ENCODE measurements at regions not wholly inside any gene's neighbourhood (a gene's known extent, or its start where the extent isn't known, plus 50 kb on each side); places are given as distances from the start of the nearest gene placed in this dataset.

DNA sequence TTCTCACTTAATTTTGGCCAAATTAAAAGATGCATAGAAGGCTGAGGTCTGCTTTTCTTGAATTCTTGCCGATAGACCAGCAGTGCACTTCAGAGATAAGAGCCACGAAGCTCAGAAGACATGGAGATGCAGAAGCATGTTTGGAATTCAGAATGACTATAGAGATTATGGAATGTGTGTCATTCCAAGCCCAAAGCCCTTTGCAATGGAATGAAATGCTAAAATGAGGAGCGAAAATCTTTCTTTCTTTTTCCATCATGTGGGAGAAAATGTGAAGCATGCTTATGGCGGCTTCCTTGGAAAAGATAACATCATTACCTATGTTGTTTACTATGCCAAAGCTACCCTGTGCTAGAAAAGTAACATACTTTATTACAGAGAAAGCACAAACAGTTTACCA is 257.0 kb upstream of the RNF32 start:
- Mint-ChIP-seq H3K4me3 (no peak overlapping the region), H3K9me3 (no peaks in the 10 kb centered on the region), H3K4me1 (no peaks in the 10 kb centered on the region), H3K27me3 (peaks cover 2% of the 10 kb centered on the region), H3K36me3 (ENCODE audit: low read depth) (no peaks in the 10 kb centered on the region), H3K27ac (no peak overlapping the region)
- ATAC-seq (ENCODE audit: low read depth) (no peak), DNase-seq (no peak)
- POLR2A ChIA-PET = no interaction called here
- CTCF ChIA-PET = no interaction called here
- intact Hi-C loops (cut with micrococcal nuclease) = no loop called here
- TF ChIP-seq, protein P1, sequence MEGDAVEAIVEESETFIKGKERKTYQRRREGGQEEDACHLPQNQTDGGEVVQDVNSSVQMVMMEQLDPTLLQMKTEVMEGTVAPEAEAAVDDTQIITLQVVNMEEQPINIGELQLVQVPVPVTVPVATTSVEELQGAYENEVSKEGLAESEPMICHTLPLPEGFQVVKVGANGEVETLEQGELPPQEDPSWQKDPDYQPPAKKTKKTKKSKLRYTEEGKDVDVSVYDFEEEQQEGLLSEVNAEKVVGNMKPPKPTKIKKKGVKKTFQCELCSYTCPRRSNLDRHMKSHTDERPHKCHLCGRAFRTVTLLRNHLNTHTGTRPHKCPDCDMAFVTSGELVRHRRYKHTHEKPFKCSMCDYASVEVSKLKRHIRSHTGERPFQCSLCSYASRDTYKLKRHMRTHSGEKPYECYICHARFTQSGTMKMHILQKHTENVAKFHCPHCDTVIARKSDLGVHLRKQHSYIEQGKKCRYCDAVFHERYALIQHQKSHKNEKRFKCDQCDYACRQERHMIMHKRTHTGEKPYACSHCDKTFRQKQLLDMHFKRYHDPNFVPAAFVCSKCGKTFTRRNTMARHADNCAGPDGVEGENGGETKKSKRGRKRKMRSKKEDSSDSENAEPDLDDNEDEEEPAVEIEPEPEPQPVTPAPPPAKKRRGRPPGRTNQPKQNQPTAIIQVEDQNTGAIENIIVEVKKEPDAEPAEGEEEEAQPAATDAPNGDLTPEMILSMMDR (IDR thresholded peaks at IDR 0.05) = no peak

DNA sequence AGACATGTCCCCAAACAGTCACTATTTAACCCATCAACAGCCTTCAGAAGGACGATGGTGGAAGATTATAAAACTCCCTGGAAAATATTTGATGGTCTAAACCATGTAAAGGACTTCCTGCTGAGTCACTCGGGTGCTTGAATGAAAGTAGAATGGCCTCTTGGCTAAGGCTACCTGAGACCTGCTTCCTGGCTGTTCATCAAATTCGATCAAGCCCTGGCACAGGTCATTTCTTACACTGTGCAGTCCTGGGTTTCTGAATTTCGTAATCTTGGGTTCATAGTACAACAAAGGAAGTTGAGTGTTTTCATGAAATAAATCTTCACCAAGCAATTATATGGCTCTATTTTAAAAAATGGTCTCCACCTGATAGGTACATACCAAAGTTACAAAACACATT is 260.3 kb upstream of the RNF32 start:
- ChIA-PET CTCF (no interaction called here), POLR2A (no interaction called here)
- intact Hi-C loops (cut with micrococcal nuclease) = no loop called here
- TF ChIP-seq, protein P1 (IDR thresholded peaks at IDR 0.05) = no peak
- H3K9me3 Mint-ChIP-seq = no peaks in the 10 kb centered on the region
- DNase-seq (no peak), ATAC-seq (ENCODE audit: low read depth) (no peak)
- no peak overlapping the region for H3K4me3 Mint-ChIP-seq
- H3K4me1 Mint-ChIP-seq = no peaks in the 10 kb centered on the region
- H3K27ac Mint-ChIP-seq = no peak overlapping the region
- no peaks in the 10 kb centered on the region for H3K27me3 Mint-ChIP-seq
- H3K36me3 Mint-ChIP-seq (ENCODE audit: low read depth) = no peaks in the 10 kb centered on the region

DNA sequence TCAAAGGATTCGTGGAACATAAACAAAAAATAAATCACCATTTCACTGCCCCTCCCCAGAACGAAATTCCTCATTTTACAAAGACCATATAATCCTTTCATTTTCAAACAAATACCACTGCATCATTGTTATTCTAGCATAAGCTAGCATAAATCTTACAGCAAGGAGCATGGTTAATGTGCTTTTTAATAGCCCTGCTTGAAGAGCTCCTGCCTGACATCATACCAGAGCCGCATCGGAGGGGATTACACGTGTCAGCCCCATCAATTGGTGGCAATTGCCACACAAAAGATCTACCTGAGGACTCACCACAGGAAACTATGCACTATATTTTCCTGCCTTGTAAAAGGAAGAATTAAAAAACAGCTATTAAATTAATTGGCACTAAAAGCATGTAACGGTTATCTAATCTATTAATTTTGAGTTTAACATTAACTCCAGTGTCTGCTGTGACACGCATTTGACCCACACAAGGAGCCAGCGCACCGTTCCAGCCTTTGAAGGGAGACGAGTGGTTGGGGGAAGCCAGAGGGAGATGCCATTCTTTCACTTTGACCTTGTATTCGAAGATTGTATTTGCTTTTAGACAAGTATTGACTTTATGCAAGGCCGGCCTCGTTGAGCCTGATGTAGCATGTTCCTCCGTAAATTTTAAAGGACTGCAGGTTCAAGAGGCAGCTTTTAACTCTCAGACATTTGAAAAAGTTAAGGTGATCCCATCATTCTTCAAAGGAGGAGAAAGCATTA is 261.1 kb upstream of the RNF32 start:
- ChIA-PET CTCF (no interaction called here), POLR2A (no interaction called here)
- no peak for ATAC-seq (ENCODE audit: low read depth)
- intact Hi-C loops (cut with micrococcal nuclease) = no loop called here
- no peak for DNase-seq
- no peak overlapping the region for H3K27ac Mint-ChIP-seq
- no peaks in the 10 kb centered on the region for H3K9me3 Mint-ChIP-seq
- no peaks in the 10 kb centered on the region for H3K27me3 Mint-ChIP-seq
- TF ChIP-seq, protein P1 (IDR thresholded peaks at IDR 0.05) = no peak
- no peaks in the 10 kb centered on the region for H3K4me1 Mint-ChIP-seq
- H3K36me3 Mint-ChIP-seq (ENCODE audit: low read depth) = no peaks in the 10 kb centered on the region
- no peak overlapping the region for H3K4me3 Mint-ChIP-seq

DNA sequence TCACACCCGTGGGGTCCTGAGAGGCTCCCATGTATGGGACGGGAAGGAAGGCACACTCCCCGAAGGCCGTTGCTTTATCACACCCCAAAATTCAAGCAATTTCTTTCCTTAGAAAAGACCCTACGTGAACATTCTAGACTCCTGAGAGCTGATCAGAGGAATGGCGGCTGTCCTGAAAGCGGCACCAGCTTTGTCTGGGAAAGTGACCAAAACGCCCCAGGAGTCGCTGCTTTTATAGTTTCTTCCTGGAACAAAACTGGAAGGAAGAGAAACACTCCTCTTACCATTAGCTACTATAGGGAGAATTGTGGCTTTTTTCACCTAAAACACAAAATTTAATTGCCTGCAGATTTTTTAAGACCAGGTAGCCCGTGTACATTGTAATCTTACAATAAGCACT is 261.8 kb upstream of the RNF32 start:
- DNase-seq (no peak), ATAC-seq (ENCODE audit: low read depth) (no peak)
- CTCF ChIA-PET = no interaction called here
- Mint-ChIP-seq H3K9me3 (no peaks in the 10 kb centered on the region), H3K4me3 (no peak overlapping the region), H3K36me3 (ENCODE audit: low read depth) (no peaks in the 10 kb centered on the region), H3K27ac (no peak overlapping the region), H3K27me3 (no peaks in the 10 kb centered on the region), H3K4me1 (no peaks in the 10 kb centered on the region)
- TF ChIP-seq, protein P1 (IDR thresholded peaks at IDR 0.05) = no peak
- POLR2A ChIA-PET = no interaction called here
- intact Hi-C loops (cut with micrococcal nuclease) = no loop called here

DNA sequence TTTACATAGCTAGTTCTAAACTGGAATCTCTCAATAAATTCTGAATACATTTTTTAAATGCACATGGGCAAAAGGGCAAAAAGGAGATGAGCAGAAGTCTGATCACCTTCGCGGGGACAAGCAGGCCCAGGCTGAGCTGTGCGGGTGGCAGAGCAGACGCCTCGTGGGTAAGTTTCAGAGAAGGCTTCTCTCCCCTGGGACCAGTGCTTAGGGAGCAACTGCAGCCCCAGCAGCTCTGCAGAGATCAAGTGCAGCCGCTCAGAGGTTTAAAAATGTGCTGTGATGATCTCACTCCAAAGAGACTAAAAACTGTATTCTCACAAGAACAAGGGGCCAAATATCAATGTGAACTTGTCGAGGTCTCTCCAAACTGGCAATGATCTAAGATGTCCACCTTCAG is 264.3 kb upstream of the RNF32 start:
- intact Hi-C loops (cut with micrococcal nuclease) = no loop called here
- H3K9me3 Mint-ChIP-seq = peaks cover 3% of the 10 kb centered on the region
- POLR2A ChIA-PET = no interaction called here

More for the DNA sequence above, 264.3 kb upstream of the RNF32 start:
- TF ChIP-seq, protein P1 (IDR thresholded peaks at IDR 0.05) = no peak
- no peak overlapping the region for H3K4me3 Mint-ChIP-seq
- no peaks in the 10 kb centered on the region for H3K27me3 Mint-ChIP-seq
- H3K4me1 Mint-ChIP-seq = no peaks in the 10 kb centered on the region
- DNase-seq = no peak
- H3K27ac Mint-ChIP-seq = no peak overlapping the region
- no peaks in the 10 kb centered on the region for H3K36me3 Mint-ChIP-seq (ENCODE audit: low read depth)
- ATAC-seq (ENCODE audit: low read depth) = no peak
- CTCF ChIA-PET = no interaction called here

Measured in activated B cell treated with CpG ODN at 0.5 μM for 24 hours (primary cell).